ENCODE measurements at regions not wholly inside any gene's neighbourhood (a gene's known extent, or its start where the extent isn't known, plus 50 kb on each side); places are given as distances from the start of the nearest gene placed in this dataset.
A peak's percentile ranks its signal among the peaks of the same experiment; 100 is the strongest.

- no peak for DNase-seq (ENCODE audit: low spot score)
- no peak for ATAC-seq
Measured at GRCh38 chr5:2141254-2142000, 258.7 kb upstream of the IRX4 start.

- ATAC-seq (no peak), DNase-seq (ENCODE audit: low spot score) (no peak)
Measured at GRCh38 chr5:2140501-2141175, 257.9 kb upstream of the IRX4 start.

GRCh38 chr5:2139478-2139877 lies 256.8 kb upstream of the IRX4 start:
- DNase-seq (ENCODE audit: low spot score) (no peak), ATAC-seq (no peak)

- no peak for ATAC-seq
- DNase-seq (ENCODE audit: low spot score), result no peak
Measured at GRCh38 chr5:2138896-2139295, 256.2 kb upstream of the IRX4 start.

DNA sequence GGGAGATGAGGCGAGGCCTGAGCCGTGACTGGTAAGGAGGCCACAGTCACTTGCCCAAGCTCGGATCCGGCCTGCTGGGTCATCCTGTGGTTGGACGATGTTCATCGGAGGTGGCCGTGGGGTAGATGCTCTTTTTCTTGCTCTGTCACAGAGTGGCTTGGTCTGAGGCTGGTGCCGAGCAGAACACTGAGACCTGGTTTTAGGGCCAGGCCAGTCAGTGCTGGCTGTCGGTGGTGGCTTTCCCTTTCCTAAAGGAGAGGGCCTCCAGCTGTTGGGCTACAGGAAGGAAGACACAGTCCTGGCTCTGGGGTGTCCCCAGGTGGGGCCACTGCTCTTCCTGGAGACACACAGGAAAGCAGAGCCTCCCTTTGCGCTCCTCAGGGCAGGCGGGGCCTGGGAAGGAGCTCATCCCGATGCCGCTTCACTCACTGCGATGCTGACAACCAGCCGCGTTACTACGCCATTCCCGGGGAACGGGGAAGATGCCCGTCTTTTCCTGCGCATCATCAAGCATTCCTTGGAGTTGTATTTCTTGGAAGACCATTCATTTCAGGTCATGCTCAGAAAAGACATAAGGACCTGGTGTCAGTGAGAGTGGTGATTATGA lies 254.8 kb upstream of the IRX4 start:
- DNase-seq (ENCODE audit: low spot score), result no peak
- ATAC-seq, result no peak

DNA sequence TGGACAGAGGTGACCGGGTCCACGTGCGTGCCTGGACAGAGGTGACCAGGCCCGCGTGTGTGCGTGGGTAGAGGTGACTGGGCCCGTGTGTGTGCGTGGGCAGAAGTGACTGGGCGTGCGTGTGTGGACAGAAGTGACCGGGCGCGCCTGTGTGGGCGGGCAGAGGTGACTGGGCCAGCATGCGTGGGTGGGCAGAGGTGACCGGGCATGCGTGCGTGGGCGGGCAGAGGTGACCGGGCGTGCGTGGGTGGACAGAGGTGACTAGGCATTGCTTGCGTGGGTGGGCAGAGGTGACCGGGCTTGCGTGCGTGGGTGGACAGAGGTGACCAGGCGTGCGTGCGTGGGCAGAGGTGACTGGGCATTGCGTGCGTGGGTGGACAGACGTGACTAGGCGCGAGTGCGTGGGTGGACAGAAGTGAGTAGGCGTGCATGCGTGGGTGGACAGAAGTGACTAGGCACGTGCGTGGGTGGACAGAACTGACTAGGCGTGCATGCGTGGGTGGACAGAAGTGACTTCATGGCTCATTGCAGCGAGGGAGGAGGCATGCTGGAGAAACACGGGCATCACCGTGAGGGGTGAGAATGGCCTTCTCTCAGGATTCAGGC lies 254.1 kb upstream of the IRX4 start:
- DNase-seq (ENCODE audit: low spot score) (no peak), ATAC-seq (no peak)

GRCh38 chr5:2135833-2136232 lies 253.1 kb upstream of the IRX4 start:
- DNase-seq (ENCODE audit: low spot score) (no peak), ATAC-seq (no peak)

GRCh38 chr5:2135354-2135753 lies 252.6 kb upstream of the IRX4 start:
- DNase-seq (ENCODE audit: low spot score) (no peak), ATAC-seq (no peak)

- no peak for DNase-seq (ENCODE audit: low spot score)
- peak; percentile 26 for ATAC-seq
Measured at GRCh38 chr5:2134543-2135292, 252.0 kb upstream of the IRX4 start.

DNA sequence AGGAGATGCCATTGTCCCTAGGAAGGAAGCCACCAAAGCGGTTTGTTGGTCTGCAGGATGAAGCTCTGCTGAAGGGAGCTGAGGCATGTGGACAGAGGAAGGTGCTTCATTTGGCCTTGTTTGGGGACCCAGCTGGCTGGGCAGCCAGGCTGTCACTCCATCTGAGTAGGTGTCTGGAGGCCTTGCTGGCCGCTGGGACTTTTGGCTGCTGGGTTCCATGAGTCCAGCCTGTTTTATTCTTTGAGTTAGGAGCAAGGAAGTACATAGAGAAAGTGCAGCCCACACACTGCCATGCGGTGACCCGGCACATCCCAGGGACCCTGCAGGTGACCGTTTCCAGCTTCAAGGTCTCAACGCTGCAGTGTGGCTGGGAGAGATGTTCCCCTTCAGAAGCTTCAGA lies 251.2 kb upstream of the IRX4 start:
- ATAC-seq, result no peak
- DNase-seq (ENCODE audit: low spot score), result no peak

DNA sequence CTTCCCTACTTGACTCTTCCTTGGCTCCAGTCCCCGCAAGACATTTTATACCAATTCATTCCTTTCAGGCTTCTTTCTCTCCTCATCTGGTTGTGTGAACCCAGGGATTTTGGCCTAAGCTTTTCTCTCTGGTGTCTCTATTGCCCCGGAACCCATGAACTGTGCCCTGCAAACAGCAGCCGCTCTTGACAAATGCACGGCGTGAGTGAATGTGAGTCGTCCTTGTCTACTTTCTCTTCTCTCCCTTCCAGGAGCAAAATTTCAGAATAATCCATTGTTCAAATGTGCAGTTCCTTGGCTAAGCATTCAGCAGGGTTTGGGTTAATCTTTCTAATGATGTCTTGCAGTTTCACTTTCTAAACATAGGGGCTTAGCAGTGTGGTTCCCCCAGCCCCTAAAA lies 250.4 kb upstream of the IRX4 start:
- ATAC-seq (no peak), DNase-seq (ENCODE audit: low spot score) (no peak)

DNA sequence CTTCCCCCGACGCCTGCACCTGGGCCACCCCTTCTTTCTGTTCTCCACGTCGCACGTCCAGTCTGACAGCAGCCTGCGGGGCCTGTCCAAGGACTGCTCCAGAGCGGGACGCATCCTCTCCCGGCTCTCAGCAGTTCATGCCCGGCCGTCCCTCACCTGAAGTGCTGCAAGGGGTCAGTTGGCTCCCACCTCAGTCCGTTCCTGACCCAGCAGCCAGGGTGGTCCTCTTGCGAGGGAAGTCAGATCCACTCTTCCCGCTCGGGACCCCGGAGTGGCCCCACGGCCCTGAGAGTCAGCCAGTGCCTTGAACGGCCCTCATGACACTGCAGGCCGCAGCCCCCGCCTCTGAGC lies 249.7 kb upstream of the IRX4 start:
- DNase-seq (ENCODE audit: low spot score) (no peak), ATAC-seq (no peak)

- DNase-seq (ENCODE audit: low spot score) (no peak), ATAC-seq (no peak)
Measured at GRCh38 chr5:2131826-2132496, 249.2 kb upstream of the IRX4 start.

DNA sequence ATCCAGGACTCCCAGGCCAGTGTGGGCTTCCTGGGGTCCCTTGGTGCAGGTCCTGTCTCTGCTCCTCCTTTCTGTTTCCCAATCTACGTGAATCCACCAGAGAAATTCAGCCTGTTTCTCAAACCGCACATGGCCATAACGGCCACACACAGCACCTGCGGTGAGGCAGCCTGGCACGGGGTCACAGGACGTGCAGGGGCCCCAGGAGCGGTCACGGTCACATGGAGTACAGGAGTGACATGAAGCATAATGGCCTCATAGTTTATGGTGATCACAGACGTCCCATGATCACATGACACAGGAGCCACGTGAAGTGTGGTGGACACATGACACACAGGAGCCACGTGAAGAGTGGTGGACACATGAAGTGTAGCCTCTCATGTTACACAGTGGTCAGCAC lies 248.5 kb upstream of the IRX4 start:
- DNase-seq (ENCODE audit: low spot score), result no peak
- no peak for ATAC-seq

- DNase-seq (ENCODE audit: low spot score) (no peak), ATAC-seq (no peak)
Measured at GRCh38 chr5:2130361-2130760, 247.6 kb upstream of the IRX4 start.

GRCh38 chr5:2129568-2130272 lies 247.0 kb upstream of the IRX4 start:
- ATAC-seq (no peak), DNase-seq (ENCODE audit: low spot score) (no peak)

GRCh38 chr5:2128686-2129355 lies 246.1 kb upstream of the IRX4 start:
- DNase-seq (ENCODE audit: low spot score) (no peak), ATAC-seq (no peak)

- DNase-seq (ENCODE audit: low spot score) (no peak), ATAC-seq (no peak)
Measured at GRCh38 chr5:2126512-2126911, 243.8 kb upstream of the IRX4 start.

- DNase-seq (ENCODE audit: low spot score) (no peak), ATAC-seq (no peak)
Measured at GRCh38 chr5:2125901-2126265, 243.2 kb upstream of the IRX4 start.
